ENCODE measurements at regions not wholly inside any gene's neighbourhood (a gene's known extent, or its start where the extent isn't known, plus 50 kb on each side); places are given as distances from the start of the nearest gene placed in this dataset.

GRCh38 chr13:60981407-60981806 lies 434.2 kb downstream of the PCDH20 start:
- TF ChIP-seq CTCF (IDR thresholded peaks at IDR 0.05), result no peak
- no peak for TF ChIP-seq POLR2A (IDR thresholded peaks at IDR 0.05)
